ENCODE measurements at regions not wholly inside any gene's neighbourhood (a gene's known extent, or its start where the extent isn't known, plus 50 kb on each side); places are given as distances from the start of the nearest gene placed in this dataset.

DNA sequence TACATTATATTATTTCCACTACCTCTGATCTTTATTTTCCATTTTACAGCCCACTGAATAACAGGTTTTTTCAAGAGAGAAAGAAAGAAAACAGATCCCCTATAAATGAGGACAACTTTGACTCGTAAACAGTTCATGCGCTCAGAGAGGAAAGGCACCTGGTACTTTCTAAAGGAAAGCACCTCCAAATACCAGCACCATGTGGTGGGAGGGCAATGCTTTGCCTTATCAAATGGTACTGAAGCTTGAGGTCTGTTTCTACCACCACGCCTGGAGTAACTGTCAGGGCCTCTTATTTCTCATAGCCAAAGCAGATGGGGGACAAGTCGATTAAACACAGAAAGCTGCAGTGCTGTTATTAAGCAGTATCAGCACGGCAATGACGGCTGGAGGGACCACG, 510.3 kb upstream of the ZFHX3 start:
- DNase-seq = no peak

DNA sequence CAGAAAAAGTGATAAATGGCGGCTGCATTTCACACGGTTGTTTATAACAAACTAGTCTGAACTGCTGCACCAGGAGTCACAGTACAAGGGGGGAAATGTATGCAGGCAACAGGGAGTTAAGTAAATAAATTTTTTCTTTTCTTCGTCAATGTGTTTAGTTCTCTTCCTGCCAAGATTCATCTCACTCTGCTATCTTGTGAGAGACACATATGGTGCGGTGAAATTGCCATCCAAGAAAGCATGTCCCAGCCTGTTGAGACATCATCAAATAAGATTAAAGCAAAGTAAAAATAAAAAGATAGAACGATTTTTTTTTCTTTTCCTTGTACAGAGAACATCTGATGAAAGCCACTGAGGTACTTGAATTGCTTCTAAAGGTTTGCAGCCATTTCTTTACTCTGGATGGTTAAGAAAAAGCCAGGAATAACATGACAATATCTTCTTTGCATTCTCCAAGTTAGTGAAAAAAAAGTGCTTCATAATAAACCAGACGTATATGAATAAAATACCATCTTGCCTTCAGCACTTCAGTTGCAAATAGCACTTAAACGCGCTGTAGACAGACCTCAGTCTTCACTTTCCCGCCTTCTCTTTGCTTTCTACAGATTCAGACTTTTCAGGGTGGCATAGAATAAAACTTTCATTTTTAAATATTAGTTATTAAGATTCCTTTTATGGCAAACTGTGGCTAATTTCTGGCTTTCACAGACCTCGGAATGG, 506.2 kb upstream of the ZFHX3 start:
- no peak for DNase-seq

DNA sequence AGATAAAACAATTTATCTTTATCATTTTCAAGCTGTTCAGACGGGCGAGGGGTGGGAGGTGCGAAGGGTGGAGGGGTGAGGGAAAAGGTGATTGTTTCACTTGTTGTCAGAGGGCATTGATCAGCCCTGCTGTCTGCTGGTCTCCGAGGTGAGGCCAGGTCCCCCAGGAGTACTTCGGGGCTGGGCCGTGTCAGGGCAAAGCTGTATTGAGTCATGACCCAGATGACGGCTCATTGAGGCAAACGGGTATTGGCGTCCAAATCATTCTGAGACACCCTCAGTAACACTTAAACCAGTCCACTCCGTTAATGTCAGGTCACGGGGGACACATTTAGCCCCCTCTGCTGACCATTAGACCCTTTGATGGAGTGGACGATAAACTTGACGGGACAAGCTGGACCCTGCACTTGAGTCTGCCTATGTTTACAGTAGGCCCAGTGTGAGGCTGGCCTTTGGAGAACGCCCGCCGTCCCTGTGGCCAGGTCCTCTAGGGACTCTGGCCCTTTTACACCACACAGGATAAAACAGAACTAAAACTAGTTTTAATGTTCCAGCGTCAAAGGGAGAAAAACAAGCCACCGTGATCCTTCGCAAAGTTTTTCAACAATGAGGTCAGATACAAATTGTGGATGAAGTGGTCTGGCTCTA, 502.2 kb upstream of the ZFHX3 start:
- DNase-seq = no peak

DNA sequence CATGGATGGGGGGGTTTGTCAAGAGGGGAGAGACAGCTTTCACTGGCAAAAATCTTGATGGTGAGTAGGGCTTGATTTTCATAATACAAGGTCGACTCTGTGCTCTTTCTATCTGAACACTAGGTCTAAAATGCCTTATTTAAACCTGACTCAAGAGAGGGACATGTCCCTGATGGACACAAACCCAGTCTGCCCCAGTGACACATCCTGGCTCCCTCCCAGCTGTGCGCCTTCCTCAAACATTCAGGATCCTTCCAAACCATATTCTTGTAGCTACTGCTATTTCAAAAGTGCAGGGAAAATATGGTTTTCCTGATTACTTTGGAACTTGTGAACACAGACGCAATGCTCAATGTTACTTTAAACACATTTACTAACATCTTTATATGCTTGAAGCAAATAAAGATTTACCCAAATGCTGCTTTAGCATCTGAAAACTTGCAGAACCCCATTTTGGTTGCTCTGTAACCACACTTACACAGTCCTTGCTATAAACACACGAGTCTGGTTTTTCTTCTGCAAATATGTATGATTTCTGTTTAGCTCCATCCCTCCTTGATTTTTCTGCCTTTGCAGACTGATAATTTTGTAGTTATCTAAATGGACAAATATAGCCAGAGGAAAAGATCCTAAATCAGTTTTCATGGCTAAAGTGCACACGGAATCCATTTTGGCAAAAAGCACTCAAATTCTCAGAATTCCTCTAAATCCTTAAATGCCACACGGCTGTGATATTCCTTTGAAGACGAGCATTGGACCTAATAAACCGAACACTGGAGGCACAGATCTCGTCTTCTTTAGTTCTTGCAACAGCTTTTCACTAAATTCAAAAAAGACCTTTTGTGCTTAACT, 499.9 kb upstream of the ZFHX3 start:
- DNase-seq = no peak

DNA sequence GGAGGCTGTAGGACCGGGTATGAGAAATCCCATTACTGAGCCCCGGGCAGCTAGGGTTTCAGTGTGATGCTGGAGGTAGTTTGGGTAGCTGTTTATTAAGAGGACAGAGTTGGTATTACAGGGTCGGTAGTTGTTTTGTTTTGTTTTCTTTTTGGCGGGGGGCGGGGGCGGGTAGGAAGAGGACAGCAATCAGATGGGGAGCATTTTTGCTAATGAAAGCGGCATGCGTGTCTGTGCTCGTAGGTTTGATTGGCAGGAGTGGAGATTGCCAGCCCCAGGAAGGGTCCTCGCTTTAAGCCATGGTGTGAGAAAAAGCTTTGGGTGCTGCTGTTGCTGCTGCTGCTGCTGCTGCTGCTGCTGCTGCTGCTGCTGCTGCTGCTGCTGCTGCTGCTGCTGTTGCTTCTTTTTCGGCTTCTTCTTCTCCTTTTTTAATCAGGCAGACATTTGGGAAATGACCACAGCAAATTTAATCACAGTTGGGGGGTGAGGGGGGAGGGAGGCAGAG, 498.5 kb upstream of the ZFHX3 start:
- no peak for DNase-seq

DNA sequence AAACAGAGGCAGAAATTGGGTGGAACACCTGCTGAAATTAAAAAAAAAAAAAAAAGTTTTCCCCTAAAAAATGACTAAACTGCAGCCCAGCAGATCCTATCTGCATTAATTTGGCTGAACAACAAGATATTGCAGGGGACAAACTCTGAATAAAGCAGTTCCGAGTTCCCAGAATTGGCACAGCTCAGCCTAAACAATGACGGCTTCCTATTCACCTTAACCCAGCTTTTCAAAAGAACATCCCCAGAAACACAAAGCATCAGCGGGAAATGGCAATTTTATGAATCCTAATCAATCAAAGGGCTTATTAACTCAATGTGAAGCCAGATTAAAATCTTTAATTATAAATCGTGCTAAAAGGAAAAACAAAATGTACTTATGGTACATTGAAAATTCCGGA, 497.8 kb upstream of the ZFHX3 start:
- no peak for DNase-seq

DNA sequence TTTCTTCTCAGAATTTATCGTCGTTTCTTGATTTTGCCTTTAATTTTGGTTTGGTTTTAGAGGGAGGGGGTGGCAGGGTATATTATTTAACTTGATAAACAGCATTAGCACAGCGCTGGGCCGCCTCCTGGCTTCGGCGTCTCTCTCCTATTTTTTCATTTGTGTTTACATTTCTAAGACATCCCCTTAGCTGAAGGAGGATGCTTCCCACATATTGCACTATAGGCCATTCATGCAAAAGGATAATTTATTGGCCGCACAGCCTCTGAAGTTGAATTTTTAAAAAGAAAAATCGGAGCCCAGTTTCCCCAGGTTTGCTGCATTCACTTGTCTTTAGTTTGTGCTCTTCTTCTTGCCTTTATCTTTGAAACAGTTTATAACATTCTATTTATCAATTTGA, 497.4 kb upstream of the ZFHX3 start:
- DNase-seq = no peak

DNA sequence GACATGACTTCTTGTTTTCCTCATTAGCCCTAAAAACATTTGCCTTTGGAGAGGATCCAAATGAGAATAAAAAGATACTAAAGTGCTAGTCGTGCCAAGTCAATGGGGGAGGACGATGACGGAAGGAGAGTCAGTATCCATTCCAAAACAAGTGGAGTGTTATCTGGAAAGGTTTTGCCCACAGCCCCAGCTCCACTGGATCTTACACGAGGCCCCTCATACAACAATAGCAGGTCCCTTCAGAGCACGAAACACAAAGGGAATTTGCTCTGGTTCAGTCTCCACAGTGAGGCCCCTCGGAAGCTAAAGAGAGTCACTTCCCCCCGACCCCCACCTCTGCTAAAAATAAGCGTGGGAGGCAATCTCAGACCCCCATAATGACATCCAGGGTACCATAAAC, 496.9 kb upstream of the ZFHX3 start:
- DNase-seq = no peak

DNA sequence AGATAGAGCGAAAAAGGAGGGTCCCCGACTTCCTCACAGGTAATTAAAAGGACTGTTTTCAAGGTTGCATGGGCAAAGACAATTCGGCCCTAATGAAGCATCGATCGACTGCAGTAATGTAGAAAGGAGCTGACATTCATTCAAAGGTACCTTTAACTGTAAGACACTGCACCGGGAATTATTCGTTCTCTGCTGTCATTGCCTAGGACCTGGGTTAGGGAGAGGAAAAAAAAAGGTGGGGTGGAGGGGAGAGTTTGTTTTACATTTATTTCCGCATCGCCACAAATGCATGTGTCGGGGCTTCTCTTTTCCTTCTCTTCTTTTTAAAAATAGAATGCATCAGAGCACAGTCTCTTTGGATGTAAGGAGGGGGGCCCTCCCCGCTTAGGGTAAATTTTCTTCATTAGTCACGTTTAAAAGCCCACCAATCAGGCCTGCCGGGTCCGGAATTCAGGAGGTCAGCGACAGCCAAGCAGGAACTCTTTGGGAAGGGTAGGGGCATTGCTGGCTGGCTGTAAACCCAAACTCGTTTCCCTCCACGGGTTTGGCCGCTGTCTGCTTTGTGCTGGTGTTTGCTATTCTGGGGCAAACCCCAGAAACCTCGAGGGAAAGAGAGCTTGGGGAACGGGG, 496.2 kb upstream of the ZFHX3 start:
- DNase-seq = no peak

DNA sequence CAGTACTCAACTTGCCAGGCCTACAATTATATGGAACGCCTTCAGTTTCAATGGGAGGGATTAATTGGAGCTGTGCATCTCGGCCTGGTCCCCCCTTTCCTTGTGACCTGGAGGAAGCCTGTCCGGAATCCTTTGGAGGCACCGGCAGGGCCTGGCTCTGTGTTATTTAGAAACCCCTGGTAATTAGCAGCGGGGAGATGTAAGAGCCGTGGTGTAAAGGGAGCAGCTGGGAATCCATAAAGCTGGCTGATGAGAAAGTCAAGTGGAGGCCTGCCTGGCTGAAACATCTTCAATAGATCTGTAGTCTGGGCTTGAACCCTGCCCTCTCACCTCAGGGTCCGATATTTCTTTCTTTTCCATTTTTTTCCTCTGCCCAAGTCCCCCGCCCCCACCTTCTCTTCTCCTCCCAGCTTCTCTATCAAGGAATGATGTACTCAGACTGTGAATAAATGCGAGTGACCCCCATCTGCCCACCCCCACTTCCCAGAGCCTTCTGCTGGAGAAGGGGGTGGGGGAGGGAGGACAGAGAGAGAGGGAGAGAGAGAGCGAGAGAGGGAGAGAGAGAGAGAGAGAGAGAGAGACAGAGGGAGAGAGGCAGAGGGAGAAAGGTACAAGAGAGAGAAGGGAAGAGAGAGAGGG, 495.5 kb upstream of the ZFHX3 start:
- no peak for DNase-seq

DNA sequence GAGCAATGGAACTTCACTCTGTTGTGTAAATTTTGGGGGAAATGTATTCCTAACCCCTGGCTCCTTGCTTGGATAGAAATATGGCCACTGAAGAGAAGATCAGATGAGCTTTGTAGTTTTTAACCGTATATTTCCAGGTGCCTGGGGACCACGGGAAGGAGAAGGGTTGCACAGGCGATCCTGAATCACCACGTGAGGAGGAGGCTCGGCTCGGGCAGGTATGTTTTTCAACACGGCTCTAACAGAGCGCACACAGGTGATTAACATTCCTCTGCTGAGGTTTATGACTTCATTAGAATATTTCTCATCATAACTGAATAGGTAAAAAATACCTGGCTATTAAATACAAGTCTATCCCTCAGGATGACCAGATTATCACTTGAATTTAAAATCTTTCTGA, 495.0 kb upstream of the ZFHX3 start:
- DNase-seq = no peak

DNA sequence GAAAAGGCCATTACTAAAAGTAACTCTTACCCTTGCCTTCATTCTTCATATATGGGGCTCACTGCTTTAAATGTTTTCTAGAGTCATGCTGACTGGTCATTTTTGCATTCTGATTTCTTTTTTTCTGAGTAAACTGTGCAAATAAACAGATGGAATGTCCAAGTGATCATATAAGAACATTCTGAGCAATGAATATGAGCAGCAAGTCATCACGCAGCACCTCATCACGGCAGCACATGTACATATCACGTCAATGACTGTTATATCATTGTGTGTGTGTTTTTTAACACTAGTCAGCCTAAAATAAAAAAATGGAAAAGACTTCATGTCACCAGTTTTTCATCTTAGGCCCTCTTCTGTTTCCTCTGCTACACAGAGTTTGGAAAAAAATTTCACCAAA, 490.0 kb upstream of the ZFHX3 start:
- no peak for DNase-seq

DNA sequence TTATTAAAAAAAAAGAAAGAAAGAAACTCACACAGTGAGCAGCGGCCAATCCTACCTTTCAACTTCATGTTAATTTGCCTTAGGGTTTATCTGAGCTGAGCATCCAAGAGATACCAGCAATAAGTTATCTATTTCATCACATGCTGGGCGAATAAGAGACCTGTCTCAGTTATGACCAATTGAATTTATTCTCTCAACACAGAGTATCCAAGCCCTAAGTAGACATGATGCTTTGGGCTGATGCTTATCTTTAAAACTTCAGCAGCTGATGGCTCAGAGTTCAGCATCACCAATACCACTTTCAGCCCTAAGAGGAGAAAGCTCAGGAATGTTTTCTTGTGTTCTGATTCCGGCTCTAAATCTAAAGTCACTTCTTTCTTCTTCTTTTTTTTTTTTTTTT, 489.0 kb upstream of the ZFHX3 start:
- no peak for DNase-seq

DNA sequence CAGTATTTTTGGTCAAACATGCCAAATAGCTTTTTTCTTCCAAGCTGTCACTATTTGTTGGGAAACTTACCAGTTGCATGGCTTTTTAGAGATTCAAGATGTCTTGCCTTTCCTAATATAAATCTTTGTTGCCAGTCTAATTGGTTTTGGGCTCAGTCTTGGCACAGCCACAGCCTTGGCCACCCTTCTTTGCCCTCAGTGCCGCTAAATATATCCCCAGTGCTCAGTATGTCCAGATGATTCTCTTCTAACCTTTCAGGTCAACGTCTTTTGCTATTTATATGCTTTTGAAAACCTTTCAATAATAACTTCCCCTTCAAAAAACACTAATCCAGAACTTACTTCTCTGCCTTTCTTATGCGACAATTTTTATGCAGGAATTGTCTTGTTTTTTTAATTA, 483.1 kb upstream of the ZFHX3 start:
- DNase-seq = no peak

DNA sequence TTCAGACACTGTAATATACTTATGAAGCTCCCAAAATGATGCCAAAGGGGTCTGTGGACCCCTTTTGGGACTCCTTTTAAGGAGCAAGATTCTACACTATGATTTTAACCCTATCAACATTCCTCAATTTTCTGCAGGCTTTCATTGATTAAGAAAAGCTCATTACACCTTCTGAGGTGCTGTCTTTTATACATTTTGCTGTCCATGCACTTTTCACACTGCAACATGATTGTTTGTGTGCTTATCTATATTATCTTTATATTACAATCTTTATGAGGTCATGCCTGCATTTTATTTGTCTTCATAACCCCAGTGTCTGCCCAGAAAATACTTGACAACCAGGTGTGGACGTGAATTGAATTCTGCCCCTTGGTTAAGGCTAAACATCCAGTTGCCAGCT, 482.6 kb upstream of the ZFHX3 start:
- no peak for DNase-seq

DNA sequence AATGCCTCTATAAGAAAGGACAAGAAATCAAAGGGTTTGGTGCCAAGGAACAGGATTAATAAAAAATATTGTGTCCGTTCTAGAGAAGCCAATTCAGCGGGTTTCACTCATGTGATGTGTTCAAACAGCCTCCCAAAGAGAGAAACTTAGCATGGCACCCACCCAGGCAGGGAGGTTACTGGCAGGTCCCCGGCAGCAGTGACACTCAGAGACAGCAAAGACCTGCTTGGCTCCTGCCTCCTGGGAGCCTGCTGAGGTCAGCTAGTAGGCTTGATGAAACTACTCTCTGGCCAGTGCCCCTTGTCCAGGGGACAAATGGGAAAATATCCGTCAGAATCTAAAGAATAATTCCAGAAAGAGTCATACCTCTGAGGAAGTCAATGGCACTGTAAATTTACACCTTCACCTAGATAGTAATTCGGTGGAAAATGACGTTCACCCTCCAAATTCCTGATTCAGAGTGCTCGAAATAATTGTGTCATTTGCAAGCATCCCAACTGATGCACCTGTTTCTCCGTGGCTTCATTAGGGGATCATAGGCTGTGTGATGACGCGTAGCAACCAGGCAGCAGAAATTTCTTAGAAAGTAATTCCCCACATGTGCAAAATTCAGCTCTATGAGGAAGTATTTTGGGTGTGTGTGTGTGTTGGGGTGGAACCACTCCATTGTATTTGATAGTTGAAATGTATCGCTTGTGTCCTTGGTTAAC, 481.5 kb upstream of the ZFHX3 start:
- no peak for DNase-seq

DNA sequence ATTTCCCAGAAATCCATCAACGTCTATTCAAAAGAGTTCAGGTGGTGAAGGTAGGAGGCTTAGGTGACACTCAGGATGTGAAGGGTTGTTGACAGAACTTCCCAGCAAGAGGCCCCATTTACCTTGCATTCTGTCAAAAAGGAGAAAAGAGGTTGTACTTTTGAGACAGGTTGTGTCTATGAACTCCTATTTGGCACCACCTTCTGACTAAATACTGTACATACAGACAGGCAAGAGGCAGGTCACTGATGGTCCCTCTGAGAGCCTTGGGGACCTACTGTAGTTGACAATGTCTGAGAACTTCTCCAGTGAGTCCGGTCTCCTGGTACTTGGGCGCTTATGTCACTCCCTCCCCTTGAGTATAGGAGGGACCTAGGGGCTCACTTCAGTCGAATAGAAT, 479.3 kb upstream of the ZFHX3 start:
- DNase-seq = no peak

DNA sequence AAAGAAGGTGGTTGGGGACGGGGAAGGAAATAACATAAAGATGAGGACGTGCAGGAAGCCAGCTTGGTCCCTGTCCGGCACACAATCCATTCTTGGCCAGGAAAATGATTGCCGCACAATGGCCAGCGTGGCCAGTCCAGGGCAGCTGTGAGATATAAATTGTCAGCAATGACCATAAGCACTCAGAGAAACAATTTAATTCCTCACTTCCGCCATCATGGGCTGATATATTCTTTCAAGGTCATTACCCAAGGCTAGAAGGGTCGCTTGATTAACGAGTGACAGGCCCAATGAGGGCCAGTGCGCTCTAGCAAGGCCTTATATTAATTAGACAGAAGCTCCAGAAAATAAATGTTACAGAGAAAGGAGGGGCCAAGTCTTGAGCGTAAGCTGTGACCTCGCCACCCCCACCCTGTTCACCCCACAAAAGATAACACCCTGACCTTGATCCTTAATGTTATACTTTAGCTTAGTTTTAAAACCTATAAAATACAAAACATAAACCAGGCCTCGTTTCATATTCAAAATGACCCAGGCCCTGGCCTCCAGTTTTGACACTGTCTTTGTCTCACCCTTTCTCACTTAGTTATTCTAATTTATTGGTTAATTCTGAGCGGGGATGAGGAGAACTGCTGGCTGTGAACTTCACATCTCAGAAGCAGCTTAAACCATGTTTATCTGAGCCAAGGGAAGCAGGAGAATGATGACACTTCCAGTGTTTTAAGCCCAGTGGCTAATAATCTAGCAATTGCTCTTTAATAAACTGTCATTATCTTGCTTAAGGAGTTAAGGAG, 478.3 kb upstream of the ZFHX3 start:
- DNase-seq = no peak

DNA sequence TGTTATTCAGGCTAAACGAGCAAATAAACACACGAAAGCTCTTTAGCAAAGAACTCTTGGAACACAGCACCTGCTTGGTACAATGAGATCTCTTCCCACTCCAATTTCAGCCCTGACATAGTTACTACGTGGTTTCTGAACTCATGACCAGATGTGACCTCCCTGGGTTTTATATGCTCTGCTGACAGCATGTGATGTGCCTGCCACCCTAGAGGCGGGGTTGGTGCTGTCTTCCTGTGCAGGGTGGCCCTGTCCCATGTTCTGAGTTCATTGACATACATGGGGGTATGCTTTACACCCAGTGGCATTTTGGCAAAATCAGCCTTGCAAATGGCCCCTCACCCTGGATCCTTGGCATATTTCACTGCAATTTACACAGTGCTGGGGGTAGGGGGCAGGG, 475.3 kb upstream of the ZFHX3 start:
- DNase-seq = no peak

DNA sequence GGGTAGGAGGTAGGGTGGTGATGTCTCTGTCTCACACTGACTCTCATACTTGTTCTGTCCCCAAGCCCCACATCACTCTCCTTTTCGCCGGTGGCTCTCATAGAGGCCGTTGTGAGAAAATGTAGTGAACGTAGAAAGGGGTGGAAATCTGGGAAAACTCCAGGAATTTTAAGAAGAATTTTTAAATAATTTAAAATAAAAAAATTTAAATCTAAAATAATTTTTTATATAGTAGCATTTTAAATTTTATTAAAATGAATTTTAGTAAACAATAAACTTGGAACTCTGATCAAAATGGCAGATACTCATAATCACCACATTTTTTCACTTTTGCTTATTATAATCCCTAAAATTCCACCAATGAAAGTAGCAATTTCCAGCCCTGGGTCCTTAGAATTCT, 473.6 kb upstream of the ZFHX3 start:
- no peak for DNase-seq

DNA sequence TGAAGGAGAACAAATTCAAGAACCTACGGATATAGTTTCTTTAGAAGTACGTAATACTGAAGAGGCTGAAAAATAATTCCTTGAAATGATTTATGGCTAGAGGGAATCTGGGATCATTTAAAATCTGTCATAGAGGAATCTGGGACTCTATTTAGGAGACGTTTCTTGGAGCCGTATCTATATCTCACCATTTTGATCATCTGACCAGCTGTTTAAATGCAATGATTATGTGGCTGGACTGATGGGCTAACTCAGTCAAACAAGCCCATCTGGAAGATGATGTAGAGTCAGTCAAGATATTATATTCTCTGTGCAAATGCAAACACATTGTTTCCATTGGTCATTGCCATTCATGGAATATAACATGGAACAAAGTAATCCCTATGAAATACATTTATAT, 467.7 kb upstream of the ZFHX3 start:
- no peak for DNase-seq
